ENCODE measurements at regions not wholly inside any gene's neighbourhood (a gene's known extent, or its start where the extent isn't known, plus 50 kb on each side); places are given as distances from the start of the nearest gene placed in this dataset.

GRCh38 chr18:51531501-51531900 lies 334.0 kb upstream of the MEX3C start:
- TF ChIP-seq CTCF (IDR thresholded peaks at IDR 0.05; ENCODE audit: borderline replicate concordance, extremely low read depth, low read length, poor library complexity, severe bottlenecking) (no peak), EZH2 (IDR thresholded peaks at IDR 0.05; ENCODE audit: borderline replicate concordance, low read depth, low read length, severe bottlenecking) (no peak)
